DMS53 (cell line): ENCODE measurements at regions not wholly inside any gene's neighbourhood (a gene's known extent, or its start where the extent isn't known, plus 50 kb on each side); places are given as distances from the start of the nearest gene placed in this dataset.
"Not testable (repeated sequence)": the region's sequence is repeated elsewhere in the genome, so short reads cannot be mapped to it uniquely, and the experiment has no call there.

Experiments used
- DNase-seq: peaks from one replicate; lab custom pipeline; 2025; lab: John Stamatoyannopoulos, UW

GRCh38 chr16:10232757-10233156 lies 50.5 kb upstream of the GRIN2A start:
- DNase-seq = no peak

DNA sequence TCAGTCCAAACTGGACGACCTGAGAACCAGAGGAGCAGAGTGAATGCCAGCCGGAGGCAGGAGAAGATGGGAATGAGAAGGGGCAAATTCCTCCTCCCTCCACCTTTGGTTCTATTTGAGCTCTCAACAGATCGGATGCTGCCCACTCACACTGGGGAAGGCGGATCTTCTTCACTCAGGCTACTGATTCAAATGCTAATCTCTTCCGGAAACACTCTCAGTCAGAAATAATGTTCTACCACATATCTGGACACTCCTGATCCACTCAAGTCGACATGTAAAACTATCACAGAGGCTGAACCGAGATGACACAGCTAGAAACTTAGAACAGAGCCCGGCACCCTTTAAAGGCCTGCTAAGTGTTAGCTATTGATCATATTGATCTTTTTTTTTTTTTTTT lies 57.4 kb upstream of the GRIN2A start:
- DNase-seq = no peak

DNA sequence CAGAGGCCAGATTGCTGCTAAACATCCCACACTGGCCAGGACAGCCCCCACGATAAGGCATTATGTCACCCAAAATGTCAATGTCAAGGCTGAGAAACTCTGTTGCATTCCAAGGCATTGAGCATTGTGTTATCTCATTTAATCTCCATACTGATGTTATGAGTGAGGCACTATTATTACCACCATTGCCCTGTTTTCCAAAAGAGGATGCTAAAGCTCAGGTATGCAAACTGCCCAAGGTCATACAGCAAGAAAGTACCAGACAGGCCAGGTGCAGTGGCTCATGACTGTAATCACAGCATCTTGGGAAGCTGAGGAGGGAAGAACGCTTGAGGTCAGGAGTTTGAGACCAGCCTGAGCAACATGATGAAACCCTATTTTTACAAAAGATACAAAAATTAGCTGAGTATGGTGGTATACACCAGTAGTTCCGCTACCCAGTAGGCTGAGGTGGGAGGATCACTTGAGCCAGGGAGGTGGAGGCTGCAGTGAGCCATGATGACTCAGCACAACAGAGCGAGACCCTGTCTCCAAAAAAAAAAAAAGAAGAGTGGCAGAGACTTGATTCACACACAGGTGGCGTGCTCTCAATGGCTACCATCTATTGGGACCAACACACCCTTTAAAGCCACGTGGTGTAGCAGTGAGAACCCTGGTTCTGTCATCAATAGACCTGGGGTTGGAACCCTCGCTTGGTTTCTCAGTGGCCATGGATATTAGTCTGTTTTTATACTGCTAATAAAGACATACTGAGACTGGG lies 58.8 kb upstream of the GRIN2A start:
- DNase-seq = no peak

DNA sequence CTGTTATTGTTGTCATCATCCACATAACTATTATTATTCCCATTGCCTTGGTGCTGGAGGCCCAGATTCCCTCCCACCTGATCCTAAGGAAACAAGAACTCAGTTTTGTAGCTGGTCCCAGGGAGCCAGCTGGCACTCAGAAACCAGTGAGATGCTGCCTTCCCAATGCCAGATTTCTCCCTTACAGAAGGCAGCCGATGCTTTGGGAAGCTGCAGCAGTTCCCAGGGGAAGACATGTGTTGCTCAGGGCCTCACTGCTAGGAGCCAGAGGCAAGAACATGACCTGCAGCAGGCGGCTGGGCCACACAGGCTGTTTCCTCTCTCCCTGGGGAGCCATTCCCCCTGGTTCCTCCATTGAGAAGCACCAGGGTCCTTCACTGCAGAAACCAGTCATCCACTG lies 59.9 kb upstream of the GRIN2A start:
- no peak for DNase-seq

GRCh38 chr16:10242916-10243315 lies 60.7 kb upstream of the GRIN2A start:
- no peak for DNase-seq

DNA sequence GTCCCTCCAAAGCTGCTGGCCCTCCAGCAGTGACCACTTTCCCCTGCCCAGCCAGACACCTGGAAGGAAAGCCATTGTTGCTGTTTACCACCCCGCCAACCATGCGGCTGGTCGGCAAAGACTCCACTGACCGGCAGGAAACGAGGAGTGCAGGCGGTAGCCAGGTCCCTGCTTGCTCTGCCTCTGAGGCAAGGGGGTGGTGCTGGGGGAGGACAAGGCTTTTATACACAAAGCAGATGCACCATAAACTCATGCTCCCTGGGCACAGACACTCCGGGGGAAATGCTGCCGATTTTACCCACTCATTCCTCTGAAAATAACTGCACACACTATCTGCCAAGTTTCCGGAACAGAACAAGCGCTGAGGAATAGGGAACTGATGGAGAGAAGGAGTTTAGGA lies 62.8 kb upstream of the GRIN2A start:
- no peak for DNase-seq

- DNase-seq = no peak
Measured at GRCh38 chr16:10250137-10250828, 68.1 kb upstream of the GRIN2A start.

DNA sequence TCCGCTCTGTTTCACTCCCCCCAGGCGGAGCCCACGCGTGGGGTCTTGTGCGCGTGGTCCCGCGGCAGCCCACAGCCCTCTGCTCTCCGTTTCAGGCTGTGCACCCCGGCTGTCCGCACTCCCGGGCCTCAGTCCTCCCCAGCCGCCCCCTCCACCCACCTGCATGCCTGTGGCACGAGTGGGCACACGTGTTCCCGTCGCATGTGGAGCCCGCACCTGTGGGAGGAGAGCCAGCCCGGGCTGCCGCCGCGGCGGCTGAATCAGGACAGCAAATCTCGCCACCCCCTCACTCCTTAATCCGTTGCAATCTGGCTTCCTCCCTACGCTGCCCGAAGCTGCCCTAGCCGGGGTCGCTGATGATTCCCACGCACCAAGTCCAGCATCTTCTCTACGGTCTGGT lies 69.9 kb upstream of the GRIN2A start:
- DNase-seq = no peak

GRCh38 chr16:10253409-10253808 lies 71.2 kb upstream of the GRIN2A start:
- DNase-seq = no peak

DNA sequence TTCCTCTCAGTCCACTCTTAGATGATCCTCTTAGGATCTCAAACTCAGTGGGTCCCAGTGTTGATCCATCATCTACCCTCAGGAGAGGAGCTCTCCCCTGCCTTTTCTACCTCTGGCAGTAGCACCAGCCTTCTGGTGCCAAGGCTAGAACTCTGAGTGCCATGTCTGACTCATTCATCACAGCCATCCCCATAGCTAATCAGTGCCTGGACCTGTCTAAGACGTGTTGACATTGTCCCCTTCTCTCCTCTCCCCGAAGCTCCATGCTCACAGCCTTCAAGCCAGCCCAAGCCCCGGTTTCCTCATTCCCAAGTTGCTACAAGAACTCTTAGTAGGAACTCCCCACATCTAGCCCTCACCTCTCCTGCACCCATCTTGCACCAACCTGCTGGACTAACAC lies 73.5 kb upstream of the GRIN2A start:
- DNase-seq = no peak

GRCh38 chr16:10256784-10257641 lies 74.8 kb upstream of the GRIN2A start:
- peak; percentile 40 for DNase-seq

GRCh38 chr16:10257642-10258251 lies 75.5 kb upstream of the GRIN2A start:
- not testable (repeated sequence) for DNase-seq

DNA sequence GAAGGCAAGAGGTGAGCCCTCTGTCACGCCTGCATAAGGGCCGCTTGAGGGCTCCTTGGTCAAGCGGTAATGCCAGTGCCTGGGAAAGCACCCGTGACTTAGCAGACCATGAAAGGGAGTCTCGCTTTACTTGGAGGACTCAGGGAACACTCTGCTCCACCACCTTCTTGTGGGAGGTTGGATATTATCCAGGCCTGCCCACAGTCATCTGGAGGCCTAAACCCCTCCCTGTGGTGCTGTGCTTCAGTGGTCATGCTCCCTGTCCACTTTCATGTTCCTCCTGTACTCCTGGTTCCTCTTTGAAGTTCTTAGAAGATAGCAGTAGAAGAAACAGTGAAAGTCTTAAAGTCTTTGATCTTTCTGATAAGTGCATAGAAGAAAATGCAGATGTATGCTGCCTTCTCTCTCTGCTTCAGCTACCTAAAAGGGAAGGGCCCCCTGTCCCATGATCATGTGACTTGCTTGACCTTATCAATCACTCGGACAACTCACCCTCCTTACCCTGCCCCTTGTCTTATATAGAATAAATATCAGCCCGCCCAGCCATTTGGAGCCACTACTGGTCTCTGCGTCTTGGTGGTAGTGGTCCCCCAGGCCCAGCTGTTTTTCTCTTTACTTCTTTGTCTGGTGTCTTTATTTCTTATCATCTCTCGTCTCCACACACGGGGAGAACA lies 76.8 kb upstream of the GRIN2A start:
- not testable (repeated sequence) for DNase-seq

DNA sequence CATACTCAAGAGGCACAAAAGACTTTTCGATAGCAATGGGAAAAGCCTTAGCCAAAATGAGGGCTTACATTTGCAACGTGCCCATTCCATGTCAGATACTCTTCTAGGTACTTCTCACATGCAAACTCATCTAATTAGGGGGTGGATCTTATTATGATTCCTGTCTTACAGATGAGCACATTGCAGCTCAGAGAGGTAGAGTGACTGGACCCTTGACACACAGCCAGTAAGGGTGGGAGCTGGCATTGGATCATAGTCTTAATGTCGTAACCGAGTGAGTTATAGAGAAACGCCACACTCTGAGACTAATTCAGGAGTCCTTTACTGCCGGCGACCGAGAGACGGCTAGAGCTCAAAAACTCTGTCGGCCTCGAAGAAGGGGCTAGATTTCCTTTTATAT lies 78.8 kb upstream of the GRIN2A start:
- no peak for DNase-seq

- DNase-seq = not testable (repeated sequence)
Measured at GRCh38 chr16:10261526-10261925, 79.3 kb upstream of the GRIN2A start.

DNA sequence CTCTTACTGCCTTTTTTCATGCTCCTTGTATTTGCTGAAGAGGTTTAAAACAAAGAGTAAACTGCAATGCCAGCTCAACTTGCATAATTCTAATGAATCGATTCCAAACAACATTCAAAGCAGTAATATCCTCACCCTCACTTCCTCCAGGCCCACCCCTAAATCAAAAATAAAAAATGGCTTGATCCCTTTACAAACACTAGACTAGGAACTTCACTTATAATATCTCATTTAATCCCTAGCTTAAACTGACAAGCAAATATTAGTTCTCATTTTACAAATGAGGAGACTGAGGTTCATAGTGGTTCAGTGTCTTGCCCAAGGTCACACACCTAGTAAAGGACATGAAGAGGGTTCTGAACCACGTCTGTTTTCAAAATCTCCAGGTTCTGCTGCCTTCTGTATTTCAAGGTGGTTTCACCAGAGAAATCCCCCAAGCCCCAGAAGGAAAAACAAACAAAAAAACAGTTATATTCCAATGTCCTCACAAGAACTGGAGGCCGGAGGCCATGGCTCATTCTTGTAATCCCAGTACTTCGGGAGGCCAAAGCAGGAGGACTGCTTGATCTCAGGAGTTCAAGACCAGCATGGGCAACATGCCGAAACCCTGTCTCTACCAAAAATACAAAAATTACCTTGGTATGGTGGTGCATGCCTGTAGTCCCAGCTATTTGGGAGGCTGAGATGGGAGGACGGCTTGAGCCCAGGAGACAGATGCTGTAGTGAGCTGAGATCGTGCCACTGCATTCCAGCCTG lies 80.3 kb upstream of the GRIN2A start:
- DNase-seq = no peak

DNA sequence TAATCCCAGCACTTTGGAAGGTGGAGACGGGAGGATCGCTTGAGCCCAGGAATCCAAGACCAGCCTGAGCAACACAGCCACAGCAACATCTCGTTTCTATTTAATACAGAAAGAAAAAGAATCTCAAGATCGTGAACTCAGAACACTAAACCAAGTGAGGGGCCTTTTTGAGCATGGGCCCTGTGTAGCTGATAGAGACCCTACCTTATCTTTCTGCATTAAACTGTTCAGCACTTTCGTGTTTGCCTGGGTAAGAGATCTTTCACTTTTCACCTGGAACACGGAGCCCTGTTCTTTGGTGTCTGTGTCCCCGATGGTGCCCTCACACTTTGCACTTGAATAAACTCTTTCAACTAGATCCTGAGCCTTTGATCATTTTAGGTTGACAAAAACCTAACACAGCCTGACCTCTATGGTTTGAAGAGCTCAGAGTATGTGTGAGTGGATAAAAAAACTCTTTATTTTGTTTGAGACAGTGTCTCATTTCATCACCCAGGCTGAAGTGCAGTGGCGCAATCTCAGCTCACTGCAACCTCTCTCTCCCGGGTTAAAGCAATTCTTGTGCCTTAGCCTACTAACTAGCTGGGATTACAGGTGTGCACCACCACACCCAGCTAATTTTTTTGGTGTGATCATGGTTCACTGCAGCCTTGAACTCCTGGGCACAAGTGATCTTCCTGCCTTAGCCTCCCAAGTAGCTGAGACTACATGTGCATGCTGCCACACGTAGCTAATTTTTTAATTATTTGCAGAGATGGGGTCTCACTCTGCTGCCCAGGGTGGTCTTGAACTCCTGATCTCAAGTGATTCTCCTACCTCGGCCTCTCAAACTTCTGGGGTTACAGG lies 83.8 kb upstream of the GRIN2A start:
- DNase-seq = no peak

DNA sequence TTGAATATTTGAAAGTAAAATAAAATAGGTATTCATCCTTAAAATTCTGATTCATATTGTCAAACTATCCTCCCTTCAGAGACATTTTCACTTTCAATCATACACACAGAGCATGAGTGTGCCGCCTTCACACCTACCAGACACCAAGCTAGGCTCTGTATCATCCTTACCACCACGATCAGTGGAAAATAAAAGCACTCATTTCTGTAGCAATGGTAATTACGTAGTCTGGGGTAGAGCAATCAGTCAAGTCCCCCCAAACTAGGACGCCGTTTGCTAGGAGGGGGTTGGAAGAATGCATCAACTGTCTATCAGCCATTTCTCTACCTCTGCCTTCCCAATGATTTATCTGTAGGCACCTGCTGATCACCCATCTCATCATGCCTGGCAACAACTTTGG lies 84.6 kb upstream of the GRIN2A start:
- no peak for DNase-seq

DNA sequence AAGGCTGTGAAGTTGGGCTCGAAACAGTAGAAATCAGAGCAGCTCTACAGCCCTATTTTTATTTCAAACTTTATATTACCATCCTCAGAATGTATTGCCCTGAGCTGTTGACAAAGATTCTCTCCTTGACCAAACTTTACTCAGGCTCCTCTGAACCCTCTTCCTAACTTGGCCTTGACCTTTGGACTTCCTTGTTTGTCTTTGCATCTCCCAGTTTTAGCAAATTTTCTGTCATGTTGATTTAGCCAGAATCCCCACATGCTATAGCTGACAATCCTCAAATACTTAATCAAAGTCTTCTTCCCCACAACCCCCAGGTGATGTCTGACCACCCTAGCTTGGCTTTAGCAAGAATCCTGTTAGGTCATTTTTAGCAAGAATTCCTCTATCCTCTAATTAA lies 87.4 kb upstream of the GRIN2A start:
- DNase-seq = no peak

GRCh38 chr16:10272250-10272854 lies 90.1 kb upstream of the GRIN2A start:
- DNase-seq = not testable (repeated sequence)
